GM18870 (cell line): ENCODE measurements at regions not wholly inside any gene's neighbourhood (a gene's known extent, or its start where the extent isn't known, plus 50 kb on each side); places are given as distances from the start of the nearest gene placed in this dataset.
"Not testable (repeated sequence)": the region's sequence is repeated elsewhere in the genome, so short reads cannot be mapped to it uniquely, and the experiment has no call there.

Experiments used
- ATAC-seq: cut with Tn5 transposase; IDR thresholded peaks from one replicate; pipeline ENCODE4 v1.9.1; 2021; ENCODE audit warnings: moderate library complexity; ENCODE audit not compliant: unreplicated experiment

DNA sequence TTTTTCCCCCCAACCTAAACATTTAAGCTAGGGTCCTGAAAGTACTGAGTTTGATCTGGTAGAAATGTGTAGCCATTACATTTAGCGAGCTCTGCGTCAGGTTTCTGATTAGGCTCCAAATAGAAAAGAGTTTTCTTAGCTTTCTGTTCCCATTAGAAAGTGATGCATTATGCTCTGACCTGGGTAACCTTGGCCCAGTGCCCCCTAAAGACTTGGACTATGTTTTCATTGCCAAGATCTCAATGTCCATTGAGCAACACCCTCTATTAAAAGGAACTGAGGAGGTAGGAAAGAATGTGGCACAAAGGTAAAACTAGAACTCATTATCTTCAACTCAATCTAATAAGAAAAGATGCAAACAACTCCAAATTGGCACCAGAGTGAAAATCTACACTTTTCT lies 358.9 kb upstream of the PCSK5 start:
- ATAC-seq = no peak

- ATAC-seq = no peak
These were observed 358.0 kb upstream of the PCSK5 start for GRCh38 chr9:75532233-75533050.

DNA sequence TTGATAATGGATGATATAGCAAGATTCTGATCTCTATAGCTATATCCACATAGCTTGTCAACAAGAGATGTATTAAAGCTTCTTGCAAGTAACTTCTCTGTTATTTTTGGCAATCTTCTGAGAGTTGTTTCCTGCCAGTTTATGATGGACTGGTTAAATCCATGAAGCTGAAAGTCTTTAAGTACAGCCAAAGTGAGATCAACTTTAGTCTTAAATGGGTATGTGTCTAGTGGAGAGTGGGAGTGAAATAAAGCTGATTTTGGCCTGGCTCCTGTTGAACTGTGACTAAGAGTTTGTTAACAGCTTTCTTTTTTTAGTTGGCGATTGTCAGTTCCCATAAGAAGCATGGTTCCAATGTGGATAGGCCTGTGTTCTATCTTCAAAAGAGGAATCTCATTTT lies 350.9 kb upstream of the PCSK5 start:
- no peak for ATAC-seq

GRCh38 chr9:75540185-75540584 lies 350.3 kb upstream of the PCSK5 start:
- ATAC-seq = no peak

- ATAC-seq = no peak
These were observed 348.7 kb upstream of the PCSK5 start for GRCh38 chr9:75541734-75542133.

GRCh38 chr9:75544815-75545214 lies 345.7 kb upstream of the PCSK5 start:
- ATAC-seq = no peak

- ATAC-seq = no peak
These were observed 345.2 kb upstream of the PCSK5 start for GRCh38 chr9:75545287-75545686.

- ATAC-seq = no peak
These were observed 341.6 kb upstream of the PCSK5 start for GRCh38 chr9:75548871-75549270.

- ATAC-seq = no peak
These were observed 338.6 kb upstream of the PCSK5 start for GRCh38 chr9:75551861-75552260.

DNA sequence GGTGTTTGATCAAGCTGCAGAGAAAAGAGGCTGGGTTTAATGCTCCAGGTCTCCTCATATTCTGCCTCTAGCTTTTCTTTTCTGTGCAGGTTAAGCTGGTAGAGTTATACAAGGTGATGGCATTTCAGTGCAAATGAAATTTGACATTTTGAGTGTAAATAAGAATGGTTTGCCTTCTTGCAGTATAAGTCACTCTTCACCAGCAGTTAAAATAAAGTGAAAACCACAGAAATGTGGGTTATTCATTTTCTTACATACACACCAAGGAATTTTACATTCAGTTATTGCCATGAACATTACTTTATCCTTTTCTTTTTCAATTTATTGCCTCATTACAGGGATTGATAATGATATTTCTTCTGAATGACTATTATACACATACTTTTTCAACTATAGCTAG lies 337.5 kb upstream of the PCSK5 start:
- ATAC-seq = no peak

GRCh38 chr9:75566813-75567212 lies 323.7 kb upstream of the PCSK5 start:
- not testable (repeated sequence) for ATAC-seq

GRCh38 chr9:75570538-75570937 lies 319.9 kb upstream of the PCSK5 start:
- ATAC-seq = no peak

DNA sequence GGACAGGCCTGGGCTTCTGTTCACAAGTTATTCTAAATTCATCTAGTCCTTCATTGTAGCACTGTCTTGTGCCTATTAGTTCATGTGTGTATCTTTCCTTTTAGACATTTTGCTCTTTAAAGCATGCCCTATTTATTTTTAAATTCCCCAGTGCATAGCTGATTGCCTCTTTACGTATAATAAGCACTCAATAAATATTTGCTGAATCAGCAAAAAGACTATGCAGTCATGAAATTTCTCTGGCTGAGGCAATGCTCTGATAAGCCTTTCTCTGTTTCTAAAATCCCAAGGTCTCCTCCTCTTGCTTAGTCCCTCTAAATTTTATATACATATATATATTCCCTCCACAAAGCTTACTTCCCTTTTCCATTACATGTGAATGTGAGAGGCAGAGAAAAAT lies 315.9 kb upstream of the PCSK5 start:
- ATAC-seq = no peak

DNA sequence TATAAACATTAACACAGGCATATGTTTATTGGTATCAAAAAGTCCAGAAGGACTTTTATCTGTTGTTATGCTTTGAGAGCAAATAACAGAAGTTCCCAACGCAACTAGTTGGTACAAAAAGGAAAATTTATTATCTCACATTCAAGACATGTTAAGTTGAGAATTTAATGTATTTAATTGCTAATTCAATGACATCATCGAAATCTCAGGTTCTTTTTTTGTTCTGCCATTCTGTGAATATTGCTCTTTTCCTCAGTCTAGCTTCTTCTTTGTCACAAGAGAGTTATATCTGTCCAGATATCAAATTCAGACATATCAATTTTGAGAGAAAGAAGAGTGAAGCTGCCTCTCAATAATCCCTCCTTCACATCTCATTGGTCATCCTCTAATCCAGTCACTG lies 307.6 kb upstream of the PCSK5 start:
- ATAC-seq = no peak

DNA sequence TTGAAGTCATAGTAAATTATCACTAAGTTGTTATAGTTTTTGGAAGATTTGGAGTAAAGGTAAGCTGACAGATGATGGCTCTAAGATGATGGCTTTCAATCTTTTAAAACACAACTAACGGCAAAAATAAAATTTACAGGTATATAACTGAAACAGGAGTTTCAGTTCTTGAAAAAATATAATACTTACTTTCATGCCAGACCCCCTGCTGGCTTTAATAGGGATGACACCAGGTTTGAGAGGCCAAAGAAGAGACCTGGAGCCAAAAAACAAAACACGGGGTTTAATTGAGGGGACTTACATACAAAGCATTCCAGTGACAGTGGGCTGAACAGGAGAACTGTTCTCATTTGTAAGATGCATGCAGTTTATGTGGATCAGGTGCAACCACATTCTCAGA lies 301.7 kb upstream of the PCSK5 start:
- ATAC-seq = peak; percentile 51

DNA sequence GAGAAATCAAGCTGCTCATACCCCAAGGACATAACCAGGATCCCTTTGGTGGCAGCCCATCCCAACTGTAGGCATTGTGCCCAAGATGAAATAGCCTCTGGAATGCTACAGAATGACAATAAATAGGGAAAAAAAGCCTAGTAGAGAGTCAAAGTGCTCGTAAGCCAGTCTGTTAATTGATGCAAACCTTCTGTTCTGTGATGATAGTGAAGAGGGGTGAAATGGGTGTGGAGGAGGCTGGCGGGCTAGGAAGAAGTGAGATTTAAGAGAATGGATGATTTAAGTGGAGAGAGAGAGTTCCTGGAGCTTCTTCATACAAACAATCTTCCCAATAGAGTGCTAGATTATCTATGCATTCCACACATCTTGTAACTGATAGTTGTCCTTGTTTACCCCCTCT lies 301.0 kb upstream of the PCSK5 start:
- ATAC-seq = no peak

DNA sequence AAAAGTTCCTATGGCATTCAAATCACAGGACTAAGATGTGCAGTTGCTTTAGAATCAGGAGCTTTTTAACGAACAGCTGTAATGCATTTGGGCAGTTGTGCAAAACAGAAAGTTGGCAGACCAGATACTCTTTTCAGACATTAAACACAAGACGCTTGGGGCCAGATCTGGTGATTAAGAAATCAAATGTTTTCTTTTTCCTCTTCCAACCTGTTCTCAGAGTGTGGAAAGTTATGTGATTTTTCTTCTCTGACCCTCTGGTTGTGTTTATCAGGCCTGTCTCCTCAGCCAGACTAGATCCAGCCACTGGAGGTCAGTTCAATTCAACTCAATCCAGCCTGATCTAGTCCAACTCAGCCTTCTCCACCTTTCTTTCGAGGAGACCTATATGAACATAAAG lies 298.5 kb upstream of the PCSK5 start:
- ATAC-seq = no peak

GRCh38 chr9:75592586-75592985 lies 297.9 kb upstream of the PCSK5 start:
- ATAC-seq = no peak

DNA sequence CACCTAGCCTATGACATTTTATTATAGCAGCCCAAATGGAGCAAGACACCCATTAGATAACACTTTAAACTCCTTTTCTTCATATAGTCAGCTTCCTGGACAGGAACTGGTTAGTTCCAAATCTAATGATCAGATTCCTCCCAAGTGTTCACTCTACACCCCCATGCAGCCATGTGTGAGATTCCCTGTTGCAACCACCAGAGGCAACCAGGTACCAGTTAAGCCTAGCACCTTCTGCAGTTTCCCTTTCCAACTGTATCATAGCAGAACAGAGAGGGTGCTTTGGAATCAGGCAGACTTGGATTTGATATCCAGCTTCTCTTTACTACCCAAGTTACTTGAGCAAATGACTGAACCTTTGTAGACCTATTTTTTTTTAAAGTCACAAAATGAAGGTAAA lies 296.6 kb upstream of the PCSK5 start:
- ATAC-seq = no peak

DNA sequence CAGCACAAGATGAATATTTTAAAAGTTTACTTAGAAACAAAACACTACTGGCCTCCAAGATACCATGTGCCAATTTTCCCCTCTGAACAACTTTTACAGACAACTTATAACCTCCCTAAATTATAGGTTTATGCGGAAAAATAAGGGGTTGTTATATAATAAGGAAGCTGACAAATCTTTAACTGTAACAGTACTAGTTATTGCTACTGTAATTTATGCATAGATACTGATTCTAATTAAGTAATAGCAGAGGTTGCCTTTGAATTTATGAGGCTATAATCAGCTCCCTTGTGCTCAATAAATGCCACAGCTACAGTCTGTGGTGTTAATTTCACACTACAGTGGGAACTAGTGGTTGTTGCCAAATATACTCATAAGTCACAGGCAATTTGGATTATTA lies 291.3 kb upstream of the PCSK5 start:
- ATAC-seq = no peak

DNA sequence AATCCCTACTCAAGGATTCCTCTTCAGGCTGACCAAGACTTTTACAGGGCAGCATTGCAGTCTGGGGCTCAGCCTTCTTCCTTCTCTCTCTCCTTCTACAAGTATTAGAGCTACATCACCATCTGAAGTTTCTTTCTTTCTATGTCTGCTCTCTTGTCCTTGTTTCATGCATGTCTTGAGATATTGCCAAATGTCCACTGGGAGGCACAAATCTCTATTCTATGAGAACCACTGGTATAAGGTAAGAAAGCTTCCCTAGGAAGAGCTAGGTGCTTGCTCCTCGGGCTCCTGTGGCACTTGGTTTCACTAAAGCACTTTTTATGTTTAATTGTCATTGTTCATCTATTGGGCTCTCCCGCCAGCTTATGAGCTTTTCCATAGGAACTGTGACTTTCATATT lies 289.2 kb upstream of the PCSK5 start:
- ATAC-seq = no peak

- no peak for ATAC-seq
These were observed 288.4 kb upstream of the PCSK5 start for GRCh38 chr9:75602060-75602459.

DNA sequence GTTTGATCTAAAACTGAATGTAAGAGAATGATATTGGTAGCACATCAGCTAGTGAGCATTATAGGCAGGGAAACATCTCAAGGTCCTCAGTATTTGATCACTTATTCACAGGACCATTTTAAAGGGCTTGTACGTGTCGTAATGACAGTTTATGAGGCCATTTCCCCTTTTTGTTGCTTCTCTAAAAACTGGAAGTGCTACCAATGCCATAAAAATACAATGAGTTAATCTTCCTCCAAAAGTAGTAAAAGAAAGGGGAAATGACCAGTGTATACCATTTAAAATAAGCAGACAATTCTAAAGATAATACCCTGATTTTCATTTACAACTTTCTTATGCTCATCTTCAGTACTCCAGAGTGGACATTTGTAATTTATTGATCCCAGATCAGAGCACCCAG lies 285.8 kb upstream of the PCSK5 start:
- ATAC-seq = no peak
